WTC11 (cell line): ENCODE measurements at regions not wholly inside any gene's neighbourhood (a gene's known extent, or its start where the extent isn't known, plus 50 kb on each side); places are given as distances from the start of the nearest gene placed in this dataset.

Experiments
- ATAC-seq: fragments of 200-7000 bp; cut with Tn5 transposase; 2 replicates; pipeline ENCODE4 v1.10.0; 2021; ENCODE audit warnings: mild to moderate bottlenecking, moderate library complexity
- CTCF ChIA-PET: fragments of 300-600 bp; sonication (Branson Sonifier 250); formaldehyde crosslinking; loops from one replicate; lab custom pipeline; 2021; ENCODE audit warnings: antibody characterized with exemption; lab: Charles Lee
- POLR2A ChIA-PET: fragments of 350-600 bp; sonication (Branson Sonifier 250); formaldehyde crosslinking; loops from one replicate; lab custom pipeline; 2021; ENCODE audit warnings: antibody characterized with exemption; lab: Charles Lee
- DNase-seq: peaks from one replicate; pipeline ENCODE4 v3.0.0; 2021; ENCODE audit warnings: low spot score
- H3K27ac Mint-ChIP-seq: 2 replicates; pipeline ENCODE4 v1.8.0; 2021; ENCODE audit warnings: mixed read lengths
- H3K27me3 Mint-ChIP-seq: 2 replicates; pipeline ENCODE4 v1.8.0; 2021; ENCODE audit warnings: low read depth, mild to moderate bottlenecking, moderate library complexity, mixed read lengths
- H3K36me3 Mint-ChIP-seq: 2 replicates; pipeline ENCODE4 v1.8.0; 2021; ENCODE audit warnings: mixed read lengths
- H3K4me1 Mint-ChIP-seq: 2 replicates; pipeline ENCODE4 v1.8.0; 2022; ENCODE audit warnings: mixed read lengths
- H3K4me3 Mint-ChIP-seq: 2 replicates; pipeline ENCODE4 v1.8.0; 2021; ENCODE audit warnings: mild to moderate bottlenecking, moderate library complexity, mixed read lengths
- H3K9me3 Mint-ChIP-seq: 2 replicates; pipeline ENCODE4 v1.8.0; 2021; ENCODE audit warnings: mixed read lengths
- AFF4 ChIP-seq: sonication (generic); formaldehyde crosslinking; IDR thresholded peaks from 2 replicates; pipeline ENCODE4 v1.8.1; 2023; ENCODE audit warnings: mild to moderate bottlenecking, missing genetic modification reagents, borderline replicate concordance
- ATF2 ChIP-seq: sonication (generic); formaldehyde crosslinking; IDR thresholded peaks from 2 replicates; pipeline ENCODE4 v1.8.1; 2022; ENCODE audit warnings: low read depth, missing genetic modification reagents, borderline replicate concordance
- CBFB ChIP-seq: sonication (generic); formaldehyde crosslinking; IDR thresholded peaks from 2 replicates; pipeline ENCODE4 v1.8.1; 2022; ENCODE audit warnings: mild to moderate bottlenecking, low read depth, missing genetic modification reagents
- ERG ChIP-seq: fragments of 250-450 bp; sonication (Bioruptor Pico); IDR thresholded peaks from 2 replicates; pipeline ENCODE4 v1.8.0; 2021; ENCODE audit warnings: mild to moderate bottlenecking
- ESRRA ChIP-seq: sonication (generic); formaldehyde crosslinking; IDR thresholded peaks from 2 replicates; pipeline ENCODE4 v1.8.1; 2022; ENCODE audit warnings: mild to moderate bottlenecking, missing genetic modification reagents, borderline replicate concordance
- GABPB1 ChIP-seq: sonication (generic); formaldehyde crosslinking; IDR thresholded peaks from 2 replicates; pipeline ENCODE4 v1.8.1; 2023; ENCODE audit warnings: mild to moderate bottlenecking, missing genetic modification reagents
- GRHL2 ChIP-seq: fragments of 250-450 bp; sonication (Bioruptor Pico); IDR thresholded peaks from 2 replicates; pipeline ENCODE4 v1.8.0; 2022; ENCODE audit warnings: mild to moderate bottlenecking, moderate library complexity; ENCODE audit not compliant: insufficient replicate concordance, severe bottlenecking
- IRF2 ChIP-seq: sonication (generic); formaldehyde crosslinking; IDR thresholded peaks from 2 replicates; pipeline ENCODE4 v1.8.0; 2022; ENCODE audit warnings: low read depth, missing genetic modification reagents, borderline replicate concordance
- MXD4 ChIP-seq: fragments of 250-450 bp; sonication (Bioruptor Pico); IDR thresholded peaks from 2 replicates; pipeline ENCODE4 v1.8.0; 2021; ENCODE audit warnings: mild to moderate bottlenecking, moderate library complexity, borderline replicate concordance
- SMAD4 ChIP-seq: sonication (generic); formaldehyde crosslinking; IDR thresholded peaks from 2 replicates; pipeline ENCODE4 v1.8.0; 2022; ENCODE audit warnings: mild to moderate bottlenecking, missing genetic modification reagents
- USF1 ChIP-seq: sonication (generic); formaldehyde crosslinking; IDR thresholded peaks from 2 replicates; pipeline ENCODE4 v1.8.0; 2022; ENCODE audit warnings: mild to moderate bottlenecking, missing genetic modification reagents
- ZNF263 ChIP-seq: sonication (generic); formaldehyde crosslinking; IDR thresholded peaks from 2 replicates; pipeline ENCODE4 v1.8.1; 2022; ENCODE audit warnings: low read depth, mild to moderate bottlenecking, moderate library complexity, missing genetic modification reagents
- ZNF396 ChIP-seq: fragments of 250-450 bp; sonication (Bioruptor Pico); IDR thresholded peaks from 2 replicates; pipeline ENCODE4 v1.8.0; 2021; ENCODE audit warnings: mild to moderate bottlenecking, moderate library complexity, borderline replicate concordance
- ZNF532 ChIP-seq: fragments of 250-450 bp; sonication (Bioruptor Pico); IDR thresholded peaks from 2 replicates; pipeline ENCODE4 v1.9.0; 2021; ENCODE audit warnings: mild to moderate bottlenecking, borderline replicate concordance

- TF ChIP-seq ZNF396: no peak
- TF ChIP-seq, all 79 proteins: peak for 0
Observed at GRCh38 chr19:31938675-31939074, 406.7 kb upstream of the ZNF507 start (continued).

GRCh38 chr19:31940396-31940795 lies 405.0 kb upstream of the ZNF507 start:
- CTCF ChIA-PET: no interaction called here
- no peak for TF ChIP-seq AFF4 (CRISPR knock-in tag)
- no peak for TF ChIP-seq GABPB1 (CRISPR knock-in tag)
- TF ChIP-seq MXD4: no peak
- no peak for TF ChIP-seq ZNF532
- no peak for TF ChIP-seq SMAD4 (CRISPR knock-in tag)
- no peak for TF ChIP-seq ERG (CRISPR knock-in tag)
- no peak for TF ChIP-seq CBFB (CRISPR knock-in tag)
- TF ChIP-seq ATF2: no peak
- TF ChIP-seq IRF2 (CRISPR knock-in tag): no peak
- TF ChIP-seq ZNF263: no peak
- TF ChIP-seq GRHL2 (CRISPR knock-in tag): no peak
- TF ChIP-seq USF1 (CRISPR knock-in tag): no peak
- TF ChIP-seq ESRRA (CRISPR knock-in tag): no peak
- Mint-ChIP-seq H3K9me3 (peaks cover 18% of the 10 kb centered on the region), H3K27ac (no peak overlapping the region), H3K4me1 (peaks cover 8% of the 10 kb centered on the region), H3K27me3 (no peaks in the 10 kb centered on the region), H3K36me3 (no peaks in the 10 kb centered on the region), H3K4me3 (no peak overlapping the region)
- ATAC-seq (no peak), DNase-seq (no peak)
- POLR2A ChIA-PET: no interaction called here
